ENCODE measurements at regions not wholly inside any gene's neighbourhood (a gene's known extent, or its start where the extent isn't known, plus 50 kb on each side); places are given as distances from the start of the nearest gene placed in this dataset.
"Not testable (repeated sequence)": the region's sequence is repeated elsewhere in the genome, so short reads cannot be mapped to it uniquely, and the experiment has no call there.

DNA sequence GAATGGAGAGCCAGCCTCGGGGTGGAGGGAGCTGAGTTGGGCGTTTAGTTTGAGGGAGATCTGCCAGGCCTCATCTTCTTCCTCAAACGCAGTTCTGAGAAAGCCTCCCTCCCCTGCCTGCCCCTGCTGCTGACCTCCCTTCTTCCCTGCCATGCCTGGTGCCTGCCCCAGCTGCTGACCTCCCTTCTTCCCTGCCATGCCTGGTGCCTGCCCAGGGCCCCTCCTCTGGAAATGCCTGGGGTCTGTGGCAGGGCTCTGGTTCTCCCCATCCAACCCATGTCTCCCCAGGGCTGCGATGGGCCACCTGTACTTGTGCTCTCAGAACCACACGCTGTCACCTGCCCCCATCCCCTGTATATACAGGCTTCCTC, 114.6 kb downstream of the VEGFA start:
- no peak for DNase-seq (ENCODE audit: low read depth)

DNA sequence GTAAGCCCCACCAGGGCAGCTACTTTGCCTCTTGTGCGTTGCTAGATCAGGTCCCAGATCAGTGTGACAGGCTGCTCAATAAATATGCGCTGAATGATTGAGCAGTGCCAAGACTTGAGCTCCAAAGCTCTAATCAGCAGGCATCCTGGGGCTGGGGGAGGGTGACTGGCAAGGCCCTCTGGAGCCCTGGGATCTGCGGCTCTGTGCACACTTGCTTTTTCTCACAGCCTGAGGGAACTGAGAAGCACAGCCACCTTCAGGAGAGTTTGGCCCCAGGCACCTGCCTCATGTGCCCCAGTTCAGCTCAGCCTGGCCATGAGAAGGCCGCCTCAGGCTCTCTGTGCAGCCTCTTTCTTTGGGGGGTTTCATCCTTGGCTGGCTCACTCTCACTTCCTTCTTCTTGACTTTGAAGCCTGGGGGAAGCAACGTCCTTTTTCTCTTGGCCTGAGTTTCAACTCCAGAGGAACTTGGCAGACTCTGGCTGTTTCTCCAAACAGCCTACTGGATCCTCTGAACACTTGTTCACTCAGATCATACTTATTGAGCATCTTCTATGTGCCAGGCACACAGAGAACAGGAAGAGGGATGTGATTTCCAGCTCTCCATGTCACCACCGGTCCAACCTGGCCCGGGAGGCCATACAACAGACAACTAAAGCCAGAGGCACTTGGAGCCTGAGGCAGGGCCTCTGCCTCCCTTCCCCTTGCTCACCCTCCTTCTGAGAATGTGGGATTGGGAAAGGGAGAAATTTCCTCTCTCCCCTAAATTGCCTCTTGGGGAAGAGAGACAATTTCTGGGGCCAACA, 114.0 kb downstream of the VEGFA start:
- DNase-seq (ENCODE audit: low read depth): no peak

DNA sequence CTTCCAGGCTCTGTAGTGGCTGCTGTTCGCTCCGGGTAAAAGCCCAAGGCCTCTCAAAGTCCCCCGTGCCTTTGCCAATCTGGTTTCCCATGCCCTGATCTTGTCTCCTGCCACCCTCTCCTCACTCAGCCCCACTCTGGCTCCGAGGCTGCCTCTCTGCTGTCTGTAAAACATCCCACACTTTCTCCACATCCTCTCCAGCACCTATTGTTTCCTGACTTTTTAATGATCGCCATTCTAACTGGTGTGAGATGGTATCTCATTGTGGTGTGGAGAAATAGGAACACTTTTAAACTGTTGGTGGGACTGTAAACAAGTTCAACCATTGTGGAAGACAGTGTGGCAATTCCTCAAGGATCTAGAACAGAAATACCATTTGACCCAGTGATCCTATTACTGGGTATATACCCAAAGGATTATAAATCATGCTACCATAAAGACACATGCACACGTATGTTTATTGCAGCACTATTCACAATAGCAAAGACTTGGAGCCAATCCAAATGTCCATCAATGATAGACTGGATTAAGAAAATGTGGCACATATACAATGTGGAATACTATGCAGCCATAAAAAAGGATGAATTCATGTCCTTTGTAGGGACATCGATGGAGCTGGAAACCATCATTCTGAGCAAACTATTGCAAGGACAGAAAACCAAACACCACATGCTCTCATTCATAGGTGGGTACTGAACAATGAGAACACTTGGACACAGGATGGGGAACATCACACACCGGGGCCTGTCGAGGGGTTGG, 112.9 kb downstream of the VEGFA start:
- DNase-seq (ENCODE audit: low read depth): not testable (repeated sequence)

DNA sequence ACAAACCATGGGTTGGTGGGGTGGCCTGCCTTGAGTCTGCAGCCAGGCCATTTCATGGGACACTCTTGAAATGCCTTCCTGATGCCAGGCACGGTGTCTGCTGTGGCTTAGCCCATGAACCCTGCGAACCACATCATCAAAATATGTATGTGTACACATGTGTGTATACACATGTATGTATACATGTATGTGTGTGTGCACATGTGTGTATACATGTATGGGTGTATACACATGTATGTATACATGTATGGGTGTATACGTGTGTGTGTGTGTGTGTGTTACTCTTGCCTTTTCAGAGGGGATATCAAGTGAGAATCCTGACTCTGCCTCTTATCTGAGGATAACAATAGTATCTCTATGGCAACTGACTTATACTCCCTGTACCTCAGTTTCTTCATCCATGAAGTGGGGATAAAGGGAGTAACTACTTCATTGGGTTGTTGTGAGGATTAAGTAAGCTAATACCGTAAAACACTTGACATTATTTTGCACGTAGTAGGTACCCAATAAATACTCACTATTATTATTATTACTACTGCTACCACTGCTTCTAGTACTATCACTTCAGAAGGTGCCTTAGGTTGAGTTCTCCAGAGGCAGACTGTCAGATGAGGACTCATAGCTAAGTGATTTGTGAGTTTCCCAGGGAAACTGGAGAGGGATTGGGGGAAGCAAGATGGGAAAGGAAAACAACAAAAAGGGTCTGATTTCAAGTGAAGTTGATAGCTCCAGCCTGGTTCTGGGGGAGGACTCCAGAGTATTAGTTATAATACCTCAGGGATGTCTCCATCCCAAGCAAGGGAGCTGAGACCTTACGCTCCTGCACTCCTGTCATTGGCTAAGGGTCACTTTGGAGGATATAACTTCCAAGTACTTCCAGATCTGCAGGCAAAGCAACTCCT, 110.5 kb downstream of the VEGFA start:
- no peak for DNase-seq (ENCODE audit: low read depth)

DNA sequence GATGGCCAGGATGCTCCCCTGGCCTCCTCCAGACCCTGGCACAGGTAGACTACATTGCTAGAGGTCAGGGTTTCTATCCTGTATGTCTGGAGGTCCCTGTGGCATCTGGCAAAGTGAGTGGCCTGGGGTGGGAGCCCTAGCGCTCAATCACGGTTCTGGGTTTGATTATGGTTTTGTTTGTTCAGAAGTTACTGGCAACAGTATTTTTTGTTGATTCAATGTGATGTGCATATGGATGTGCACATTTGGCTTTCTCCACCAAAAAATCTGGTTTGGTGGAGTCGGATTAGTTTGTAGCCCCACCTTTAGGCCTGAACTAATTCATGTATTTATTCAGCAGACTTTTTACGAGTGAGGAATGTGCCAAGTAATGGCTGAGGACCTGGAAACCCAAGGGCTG, 109.7 kb downstream of the VEGFA start:
- no peak for DNase-seq (ENCODE audit: low read depth)

DNA sequence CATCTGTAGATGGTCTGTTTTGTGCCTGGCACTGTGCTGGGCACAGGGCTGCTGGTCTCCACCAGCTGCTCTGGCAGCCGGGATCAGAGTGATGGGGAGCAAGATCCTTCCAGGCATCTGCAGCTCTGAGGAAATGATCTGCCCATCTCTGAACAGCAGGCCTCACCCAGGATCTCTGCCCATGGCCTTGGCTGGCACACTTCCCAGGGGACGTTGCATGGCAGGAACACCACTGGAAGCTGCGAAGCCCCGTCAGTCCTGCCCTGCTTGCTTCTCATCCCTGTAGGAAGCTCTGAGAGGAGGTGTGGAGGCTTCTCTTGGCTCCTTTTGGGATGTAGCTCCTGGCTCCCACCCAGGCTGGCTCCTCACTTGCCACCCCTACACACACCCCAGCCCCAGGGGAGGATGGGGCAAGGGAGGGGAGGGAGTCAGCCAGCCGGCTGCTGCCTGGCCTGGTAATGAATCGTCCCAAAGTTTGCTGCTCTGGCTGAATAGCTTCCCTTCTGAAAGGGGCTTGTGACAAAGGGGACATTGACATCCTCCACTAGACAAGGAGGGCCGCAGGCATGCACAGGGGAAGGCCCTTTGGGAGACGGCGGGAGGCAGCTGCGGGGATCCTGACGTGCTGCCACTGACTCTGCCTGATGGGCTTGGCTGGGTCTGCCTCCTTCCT, 108.9 kb downstream of the VEGFA start:
- no peak for DNase-seq (ENCODE audit: low read depth)

DNA sequence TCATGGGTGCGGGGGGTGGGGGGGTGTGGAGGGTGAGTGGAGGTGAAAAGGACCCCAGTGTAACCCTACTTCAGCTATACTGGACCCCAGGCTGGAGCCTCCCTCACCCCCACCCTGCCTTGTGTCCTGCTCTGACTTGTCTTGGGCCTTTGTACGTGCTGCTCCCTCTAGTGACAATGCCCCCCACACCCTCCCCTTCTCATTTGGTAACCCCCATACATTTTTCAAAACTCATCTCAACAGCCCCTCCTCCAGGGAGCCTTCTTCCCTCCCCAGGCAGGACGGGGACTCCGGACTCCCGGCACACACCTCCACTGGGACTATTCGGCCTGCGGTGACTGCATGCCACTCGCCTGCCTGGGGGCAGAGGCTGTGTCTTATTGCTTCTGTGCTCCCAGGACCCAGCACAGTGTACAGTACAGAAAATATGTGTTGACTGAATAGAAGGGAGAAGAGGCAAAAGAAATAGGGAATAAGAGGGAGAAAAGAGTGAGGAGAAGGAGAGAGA, 108.2 kb downstream of the VEGFA start:
- DNase-seq (ENCODE audit: low read depth): no peak

DNA sequence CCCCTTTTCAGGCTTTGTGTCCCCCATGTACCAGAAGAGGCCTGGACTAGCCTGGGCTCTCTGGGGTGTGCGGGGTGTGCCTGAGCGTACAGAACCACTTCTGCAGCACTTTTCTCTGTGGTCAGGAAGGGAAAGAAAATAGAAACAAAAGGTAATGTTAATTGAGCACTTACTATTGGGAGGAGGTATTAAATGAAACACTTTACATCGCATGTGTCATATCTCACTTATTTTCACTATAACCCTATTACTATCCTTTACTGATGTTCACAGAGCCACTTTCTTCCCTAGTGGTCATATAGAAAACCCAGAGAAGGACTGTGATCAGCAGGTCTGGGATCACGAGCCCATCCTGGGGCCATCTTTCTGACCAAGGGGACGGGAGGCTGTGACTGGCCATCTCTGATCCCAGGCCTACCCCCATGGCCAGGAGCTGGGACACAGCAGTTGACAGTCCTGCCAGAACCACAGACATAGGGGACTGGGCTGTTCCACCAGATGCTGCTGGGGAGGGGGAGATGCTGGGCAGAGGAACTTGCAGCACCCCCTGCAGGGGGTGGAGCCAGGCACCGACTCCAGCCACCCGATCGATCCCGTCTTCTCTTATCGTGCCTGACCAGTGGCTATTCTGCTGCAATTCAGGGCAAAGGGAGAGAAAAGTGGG, 107.6 kb downstream of the VEGFA start:
- DNase-seq (ENCODE audit: low read depth): no peak

DNA sequence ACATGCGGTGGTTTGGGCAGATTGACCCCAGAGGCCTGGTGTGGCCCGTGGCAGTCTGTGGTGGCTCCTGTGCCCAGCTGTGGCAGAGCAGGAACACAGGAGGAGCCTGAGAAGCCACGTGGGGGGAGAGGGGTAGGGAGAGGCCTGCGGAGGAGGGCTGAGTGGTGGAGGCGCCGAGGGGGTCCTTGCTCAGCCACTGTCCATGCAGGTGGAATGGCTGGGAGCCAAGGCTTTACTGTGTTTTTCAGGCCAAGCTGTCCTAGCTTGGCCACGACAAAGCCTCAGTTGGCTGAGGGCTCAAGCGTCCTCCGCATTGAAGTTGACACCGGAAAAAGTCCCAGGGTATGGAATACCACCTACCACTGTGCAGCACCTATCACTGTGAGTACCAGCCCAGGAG, 107.0 kb downstream of the VEGFA start:
- DNase-seq (ENCODE audit: low read depth): no peak

DNA sequence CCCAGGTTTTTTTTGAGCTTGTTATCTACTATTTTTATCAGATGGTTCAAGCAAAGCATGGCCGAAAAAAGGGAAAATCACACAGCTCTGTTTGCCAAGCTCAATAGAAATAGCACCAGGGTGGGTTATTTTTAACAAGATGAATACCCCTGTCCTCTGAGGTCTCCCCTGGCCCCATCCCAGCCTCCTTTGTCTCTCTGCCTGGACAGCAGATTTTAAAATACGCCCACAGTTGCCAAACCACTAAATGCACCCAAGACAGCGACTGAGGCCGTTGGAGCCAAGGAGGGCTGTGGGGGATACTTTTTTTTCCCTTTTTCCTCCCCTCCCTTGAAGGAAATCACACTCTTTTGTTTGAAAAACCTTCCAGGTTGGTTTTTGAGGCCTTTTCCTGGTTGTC, 106.6 kb downstream of the VEGFA start:
- DNase-seq (ENCODE audit: low read depth): no peak

DNA sequence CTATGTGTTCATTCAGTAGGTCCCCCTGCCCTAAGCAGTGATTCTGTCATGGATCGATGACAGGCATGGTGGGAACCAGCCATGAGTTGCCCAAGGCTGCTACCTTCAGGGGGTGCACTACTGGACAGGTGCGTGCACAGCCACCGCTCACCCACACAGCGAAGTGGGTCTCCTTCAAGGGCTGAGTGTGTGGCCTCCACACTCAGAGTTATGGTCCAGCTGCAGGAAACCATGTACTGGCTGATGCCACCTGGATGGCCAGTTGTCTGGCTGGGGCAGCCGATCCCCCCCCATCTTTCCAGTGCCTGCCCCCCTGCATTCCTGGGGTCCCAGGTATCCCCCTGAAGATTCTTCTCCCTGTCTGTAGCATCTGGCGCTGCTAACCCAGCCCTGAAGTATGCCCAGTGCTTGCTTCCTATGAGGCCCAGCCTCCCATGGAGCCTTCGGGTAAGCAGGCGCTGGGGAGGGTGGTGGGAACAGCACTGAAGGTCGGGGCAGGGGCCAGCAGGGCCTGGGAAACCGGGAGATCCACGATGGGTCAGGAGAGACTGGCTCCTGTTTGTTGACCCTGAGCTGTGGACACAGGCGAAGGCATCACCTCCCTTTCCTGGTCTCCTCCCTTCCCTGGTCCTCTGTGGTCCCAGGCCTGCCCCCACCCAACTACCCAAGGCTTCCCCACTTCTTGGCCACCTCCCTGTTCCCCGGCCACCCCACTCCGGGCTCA, 106.0 kb downstream of the VEGFA start:
- DNase-seq (ENCODE audit: low read depth): no peak

DNA sequence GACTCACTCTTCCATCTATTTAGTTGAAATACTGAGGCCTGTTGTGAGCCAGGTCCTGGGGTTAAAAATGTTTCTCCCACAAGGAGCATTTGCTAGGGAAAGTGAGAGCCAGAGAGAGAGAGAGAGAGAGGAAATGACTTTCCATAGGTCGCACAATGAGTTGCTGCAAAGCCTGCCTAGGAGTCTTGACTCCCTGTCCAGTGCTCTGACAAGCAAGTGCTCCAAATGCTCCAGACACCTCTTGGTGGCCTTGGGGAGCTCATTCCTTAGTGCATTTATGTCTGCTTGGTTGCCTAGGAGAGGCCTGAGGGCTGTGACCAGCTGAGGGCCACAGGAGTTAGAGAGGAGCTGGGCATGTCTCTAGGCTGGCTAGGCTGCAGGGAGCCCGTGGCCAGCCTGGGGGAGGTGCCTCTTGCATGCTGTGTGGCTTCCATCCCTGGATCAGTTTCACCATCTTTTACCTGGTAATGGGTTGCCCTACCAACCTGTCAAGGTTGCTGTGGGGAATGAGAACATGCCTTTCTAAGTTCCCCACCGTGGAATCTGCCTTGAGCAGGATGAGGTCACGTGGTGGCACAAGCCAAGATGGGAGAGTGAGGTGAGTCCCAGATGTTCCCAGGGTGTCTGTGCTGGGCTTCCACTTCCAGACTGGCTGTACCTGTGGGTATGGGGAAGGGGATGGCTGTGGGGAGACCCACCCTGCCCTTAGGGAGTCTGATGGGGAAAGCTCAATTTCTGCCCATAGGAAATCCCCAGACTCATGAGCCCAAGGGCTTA, 105.0 kb downstream of the VEGFA start:
- DNase-seq (ENCODE audit: low read depth): no peak

DNA sequence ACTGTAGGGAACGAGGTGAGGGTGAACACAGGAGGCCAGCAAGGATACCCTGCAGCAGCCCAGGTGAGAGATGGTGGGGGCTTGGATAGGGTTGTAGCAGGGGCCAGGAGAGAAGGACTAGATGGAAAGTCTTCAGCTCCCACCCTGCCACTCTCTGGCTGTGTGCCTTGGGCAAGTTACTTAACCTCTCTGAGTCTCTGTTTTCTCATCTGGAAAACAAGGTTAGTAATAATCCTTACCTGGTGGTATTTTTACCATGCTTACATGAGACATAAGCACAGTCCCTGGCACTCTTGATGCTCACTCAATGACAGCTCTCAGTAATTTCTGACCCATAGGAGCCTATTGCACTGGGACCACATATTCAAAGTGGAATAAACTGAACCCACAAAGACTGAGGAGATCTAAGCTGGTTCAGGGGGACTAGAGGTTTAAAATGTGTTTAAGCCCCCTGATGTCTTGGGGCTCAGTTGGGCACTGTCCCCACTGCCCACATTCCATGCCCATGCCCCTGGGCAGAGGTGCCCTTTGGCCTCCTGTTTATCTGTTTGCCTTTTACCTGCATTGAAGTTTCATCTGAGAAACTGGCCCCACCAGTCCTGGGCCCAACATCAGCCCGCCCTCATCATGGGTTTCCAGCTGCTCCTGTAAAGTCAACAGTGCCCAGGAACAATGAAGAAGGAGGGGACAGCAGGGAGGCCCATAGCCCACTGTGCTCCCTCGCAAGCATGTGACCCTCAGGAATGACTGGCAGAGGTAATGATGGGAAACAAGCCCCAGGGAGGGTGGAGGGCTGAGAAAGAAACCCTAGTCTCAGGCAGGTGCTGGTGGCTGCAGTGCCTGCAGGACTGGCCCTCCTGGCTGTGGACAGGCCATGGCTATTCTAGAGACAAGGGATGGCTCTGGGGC, 104.0 kb downstream of the VEGFA start:
- no peak for DNase-seq (ENCODE audit: low read depth)

DNA sequence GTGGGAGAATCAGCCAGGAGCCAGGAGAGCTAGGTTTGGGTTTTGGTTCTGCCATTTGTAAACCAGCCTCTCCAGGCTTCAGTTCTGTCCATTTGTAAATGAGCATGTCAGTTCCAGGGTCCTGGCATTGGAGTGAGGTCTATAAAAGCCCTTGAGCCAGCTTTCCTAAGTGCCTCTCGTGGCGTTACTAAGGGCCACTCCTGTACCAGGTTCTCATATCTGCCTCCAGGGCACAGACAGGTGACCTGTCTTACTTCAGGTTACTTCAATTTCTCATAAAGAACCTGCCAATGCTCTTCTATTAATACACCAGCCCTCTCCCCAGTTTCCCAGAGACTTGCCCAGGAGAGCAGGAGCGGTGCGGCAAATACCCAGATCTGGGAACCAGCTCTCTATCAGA, 101.9 kb downstream of the VEGFA start:
- DNase-seq (ENCODE audit: low read depth): no peak

DNA sequence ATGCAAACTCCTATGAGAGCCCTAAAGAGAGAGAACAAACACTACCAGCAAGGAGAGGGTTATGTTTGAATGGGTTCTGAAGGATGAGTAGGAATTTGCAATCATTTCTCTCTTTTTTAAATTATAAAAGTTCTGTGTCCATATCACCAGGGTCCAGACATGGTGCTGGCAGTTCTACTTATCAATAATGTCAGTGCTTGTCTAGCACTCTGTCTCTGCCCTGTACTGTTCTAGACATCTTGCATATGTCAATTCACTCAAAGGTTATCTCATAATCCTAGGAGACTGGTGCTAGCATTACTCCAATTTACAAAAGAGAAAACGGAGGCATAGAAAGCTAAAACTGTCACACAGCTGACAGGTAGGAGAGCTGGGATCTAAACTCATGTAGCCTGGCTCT, 101.3 kb downstream of the VEGFA start:
- no peak for DNase-seq (ENCODE audit: low read depth)

DNA sequence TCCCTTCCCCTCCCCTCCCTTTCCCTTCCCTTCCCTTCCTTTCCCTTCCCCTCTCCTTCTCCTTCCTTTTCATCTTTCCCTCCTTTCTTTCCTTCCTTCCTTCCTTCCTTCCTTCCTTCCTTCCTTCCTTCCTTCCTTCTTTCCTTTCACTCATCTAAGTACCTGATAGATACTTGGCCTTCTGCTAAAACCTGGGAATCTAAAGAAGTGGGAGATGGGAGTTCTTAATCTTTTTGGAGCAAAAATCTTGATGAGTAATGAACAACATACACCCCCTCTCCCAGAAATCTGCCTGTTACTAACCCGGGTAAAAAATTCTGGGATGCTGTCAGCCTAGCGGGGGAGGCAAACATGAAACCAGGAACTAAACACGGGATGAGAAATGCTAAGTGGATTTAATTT, 100.7 kb downstream of the VEGFA start:
- no peak for DNase-seq (ENCODE audit: low read depth)

DNA sequence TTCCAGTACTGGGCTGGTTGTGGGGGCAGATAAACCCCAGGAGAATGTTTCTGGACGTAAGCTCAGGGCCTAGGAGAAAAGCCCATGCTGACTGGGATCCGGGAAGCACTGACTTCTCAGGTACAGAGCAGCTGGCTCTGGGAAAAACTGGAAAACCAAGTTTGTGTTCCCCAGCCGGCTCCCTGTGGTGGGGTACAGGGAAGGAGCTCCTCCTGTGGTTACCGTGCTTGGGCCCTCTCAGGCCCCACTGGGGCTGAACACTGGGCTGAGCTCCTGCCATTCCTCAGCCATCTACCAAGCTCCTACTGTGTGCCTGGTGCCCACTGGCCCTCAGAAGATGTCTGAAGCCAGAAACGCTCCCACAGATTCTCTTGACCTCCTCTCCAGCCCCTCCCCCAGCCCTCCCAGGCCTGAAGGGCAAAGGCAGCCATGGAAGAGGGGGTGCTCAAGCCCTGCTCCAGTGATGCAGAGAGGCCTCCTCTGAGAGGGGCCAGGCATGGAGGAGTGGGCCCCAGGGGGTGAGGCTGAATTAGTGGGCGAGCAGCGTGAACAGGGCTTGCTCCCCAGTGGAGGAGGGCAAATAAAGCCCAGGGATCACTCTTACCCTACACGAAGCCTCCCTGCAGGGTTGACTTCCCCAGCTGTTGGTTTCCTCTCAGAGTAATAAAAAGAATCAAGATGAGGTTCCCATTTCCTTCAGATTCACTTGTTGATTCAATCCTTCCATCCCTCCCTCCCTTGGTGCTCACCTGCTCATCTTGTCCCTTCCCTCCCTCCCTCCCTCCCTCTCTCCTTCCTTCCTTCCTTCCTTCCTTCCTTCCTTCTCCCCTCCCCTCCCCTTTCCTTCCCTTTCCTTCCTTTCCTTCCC, 100.0 kb downstream of the VEGFA start:
- DNase-seq (ENCODE audit: low read depth): no peak
